NCI-H2196 treated with DMSO at 0.1 percent for 48 hours (cell line): ENCODE measurements at regions not wholly inside any gene's neighbourhood (a gene's known extent, or its start where the extent isn't known, plus 50 kb on each side); places are given as distances from the start of the nearest gene placed in this dataset.

Source experiments
- DNase-seq: peaks from one replicate; lab custom pipeline; 2025; ENCODE audit not compliant: unreplicated experiment; lab: John Stamatoyannopoulos, UW

DNA sequence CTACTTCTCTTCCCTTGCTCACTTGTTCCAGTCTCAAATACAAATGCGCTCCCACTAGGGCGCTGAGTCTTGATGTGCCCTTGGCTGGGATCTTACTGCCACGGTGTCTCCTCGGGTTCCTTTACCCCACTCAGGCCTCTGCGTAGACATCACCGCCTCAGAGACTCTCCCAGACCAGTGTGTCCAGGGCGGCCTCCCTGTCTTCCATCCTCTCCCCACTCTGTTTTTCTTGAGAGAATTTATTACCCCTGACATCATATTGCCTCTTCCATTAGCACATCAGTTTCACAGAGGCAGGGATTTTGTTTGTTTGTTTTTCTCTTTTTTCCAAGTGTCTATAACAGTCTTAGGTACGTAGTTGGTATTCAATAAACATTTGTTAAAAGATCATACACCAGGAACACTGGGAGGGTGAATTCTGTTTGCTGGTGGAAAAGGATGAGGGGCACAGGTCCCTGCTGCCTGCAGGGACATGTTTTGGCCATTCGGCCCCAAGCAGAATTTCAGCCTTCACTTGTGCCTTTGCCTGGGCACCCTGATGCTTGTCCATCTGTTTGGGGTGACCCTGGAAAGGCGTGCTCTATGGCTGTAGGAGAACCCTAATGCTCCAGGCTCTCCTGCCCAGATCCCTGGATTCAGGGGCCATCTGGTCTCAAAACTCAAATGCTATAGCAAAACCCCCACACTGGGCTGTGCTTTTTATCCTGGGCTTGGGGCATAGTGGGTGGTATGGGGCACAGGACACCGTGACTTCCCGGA is 55.0 kb downstream of the RPL37A start:
- no peak for DNase-seq

DNA sequence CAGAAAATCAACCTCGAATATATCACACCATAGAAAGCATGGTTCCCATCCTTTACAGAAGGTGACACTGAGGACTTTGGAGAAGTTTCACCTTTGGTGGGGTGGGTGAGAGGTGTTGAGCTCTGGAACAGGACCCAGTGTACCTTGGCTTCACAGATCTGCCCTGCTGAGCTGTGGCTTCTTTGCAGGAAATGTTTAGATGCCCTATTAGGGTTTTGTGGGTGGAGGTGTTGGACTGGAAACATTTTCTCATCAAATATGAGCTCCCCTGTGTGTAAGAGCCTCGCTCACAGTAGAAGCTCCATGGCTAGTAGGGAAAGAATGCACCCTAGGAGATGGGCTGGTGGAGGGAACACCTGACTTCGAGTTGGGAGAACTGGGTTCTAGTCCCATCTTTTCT is 55.6 kb downstream of the RPL37A start:
- DNase-seq = no peak

GRCh38 chr2:216554755-216555154 is 56.1 kb downstream of the RPL37A start:
- no peak for DNase-seq

DNA sequence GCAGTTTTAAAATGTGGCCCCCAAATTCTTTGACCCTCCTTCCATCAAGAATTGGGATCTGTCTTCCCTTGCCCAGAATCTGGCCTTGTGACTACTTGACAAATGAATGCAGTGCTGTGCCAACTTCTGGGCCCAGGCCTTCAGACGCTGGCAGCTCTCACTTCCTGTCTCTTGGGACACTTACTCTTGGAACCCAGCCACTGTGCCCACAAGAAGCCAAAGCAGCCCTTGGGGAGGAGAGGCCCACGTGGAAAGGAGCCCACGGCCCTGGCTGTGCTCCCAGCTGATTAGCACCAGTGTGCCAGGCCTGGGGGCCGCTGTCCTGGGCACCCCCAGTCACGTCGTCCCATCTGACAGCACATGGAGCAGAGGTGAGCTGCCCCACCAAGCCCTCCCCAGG is 56.6 kb downstream of the RPL37A start:
- peak; percentile 63 for DNase-seq

DNA sequence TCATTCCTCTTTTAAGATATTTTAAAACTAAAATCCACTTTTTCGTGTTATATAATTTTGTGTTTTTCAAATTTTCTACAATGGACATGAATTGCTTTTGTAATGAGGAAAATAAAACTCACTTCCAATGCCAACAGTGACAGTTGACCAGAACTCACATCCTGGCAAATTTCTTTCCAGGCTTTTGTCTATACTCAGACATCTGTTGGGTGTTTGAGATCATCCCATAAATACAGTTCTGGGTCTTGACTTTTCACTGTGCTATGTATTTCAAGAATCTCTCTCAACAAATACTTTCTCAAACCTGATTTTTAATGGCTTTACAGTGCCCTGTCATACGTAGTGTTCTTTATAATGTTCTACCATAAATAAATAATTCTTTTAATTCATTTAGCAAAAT is 57.6 kb downstream of the RPL37A start:
- no peak for DNase-seq

GRCh38 chr2:216557413-216557812 is 58.8 kb downstream of the RPL37A start:
- DNase-seq = no peak

GRCh38 chr2:216557820-216558219 is 59.2 kb downstream of the RPL37A start:
- no peak for DNase-seq

GRCh38 chr2:216559625-216560156 is 61.0 kb downstream of the RPL37A start:
- no peak for DNase-seq

- no peak for DNase-seq
Observed at GRCh38 chr2:216560838-216561270, 62.2 kb downstream of the RPL37A start.

DNA sequence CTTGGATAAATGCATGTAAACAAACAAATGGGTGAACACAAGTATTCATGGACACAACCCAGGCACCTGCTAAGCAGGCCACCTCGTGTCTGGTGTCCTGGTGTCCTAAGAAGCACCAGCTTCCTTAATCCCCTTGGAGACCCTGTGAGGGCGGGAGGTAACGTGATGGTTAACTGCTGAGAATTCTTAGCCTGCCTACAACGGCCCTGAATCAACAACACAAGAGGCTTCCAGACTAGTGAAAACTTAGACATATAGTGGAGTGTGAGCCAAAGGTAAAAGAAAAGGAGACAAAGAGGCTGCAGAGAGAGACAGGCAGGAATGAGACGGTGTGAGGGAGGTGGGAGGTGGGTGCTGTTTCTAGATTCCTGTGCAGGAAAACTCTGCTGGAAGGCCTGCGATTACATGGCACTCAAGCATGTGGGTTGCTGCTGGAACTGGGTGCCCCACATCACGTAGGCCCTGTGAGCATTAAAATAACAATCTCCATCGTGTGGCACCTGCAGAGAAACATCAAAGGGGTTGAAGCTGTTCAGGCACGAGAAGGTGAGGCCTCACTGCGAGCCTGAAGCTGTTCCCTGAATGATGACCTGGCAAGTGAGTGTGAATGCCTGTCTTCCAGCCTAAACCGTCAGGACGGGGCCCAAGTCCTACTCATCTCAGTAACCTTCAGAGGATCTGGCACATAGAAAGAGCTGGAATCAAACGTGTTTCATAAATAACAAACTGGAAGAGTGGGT is 64.2 kb downstream of the RPL37A start:
- DNase-seq = no peak

DNA sequence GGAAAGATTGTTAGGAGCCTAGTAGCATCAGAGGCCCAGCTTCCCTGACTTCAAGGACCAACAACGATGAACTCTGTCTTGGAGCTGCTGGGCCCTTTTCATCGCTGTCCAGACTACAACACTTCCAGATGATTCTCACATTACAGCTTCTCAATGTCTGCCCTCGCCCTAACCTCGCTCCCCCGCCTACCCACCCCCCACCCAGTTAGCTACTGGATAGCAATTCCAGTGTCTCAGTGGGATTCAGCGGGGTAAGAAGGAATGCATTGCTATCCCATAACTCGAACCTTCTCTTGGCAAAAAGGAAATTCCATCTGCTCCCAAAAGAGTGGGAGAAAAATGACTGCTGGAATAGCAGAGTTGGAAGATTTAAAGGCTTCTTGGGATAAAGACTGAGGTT is 65.0 kb downstream of the RPL37A start:
- no peak for DNase-seq

DNA sequence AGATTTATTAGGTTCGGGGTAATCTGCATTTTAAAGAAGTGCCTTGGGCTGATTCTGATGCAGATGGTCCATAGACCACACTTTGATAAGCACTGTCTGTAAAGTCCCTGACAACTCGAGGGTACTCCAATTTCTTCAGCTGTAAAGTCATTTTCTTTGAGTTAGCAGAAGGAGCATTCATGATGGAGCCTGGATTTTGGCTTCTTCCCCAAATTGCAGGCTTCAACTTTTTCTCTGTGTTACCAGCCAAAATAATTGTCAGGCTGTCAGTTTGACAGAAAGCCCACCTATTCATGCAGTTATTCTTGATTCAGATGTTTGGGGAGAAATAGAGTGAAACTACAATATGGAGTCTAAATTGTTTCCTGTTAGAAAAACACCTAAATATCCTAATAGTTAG is 66.0 kb downstream of the RPL37A start:
- no peak for DNase-seq

DNA sequence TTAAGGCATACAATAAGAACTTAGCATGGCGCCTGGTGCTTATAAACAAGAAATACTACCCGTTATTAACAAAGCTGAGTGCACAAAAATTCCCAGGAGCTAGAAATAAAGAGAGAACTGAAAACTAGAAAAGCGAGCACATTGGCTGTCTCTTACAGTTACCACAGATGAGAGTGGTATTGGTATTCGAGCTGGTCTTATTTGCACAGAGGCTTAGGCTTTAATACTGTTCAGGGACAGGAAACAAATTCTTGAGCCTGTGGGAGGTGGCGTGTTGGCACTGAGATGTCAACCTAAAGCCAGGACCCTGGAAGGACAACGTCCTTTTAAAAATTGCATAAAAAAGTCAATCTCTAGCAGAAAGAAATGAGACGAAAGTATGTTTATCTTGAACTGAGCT is 67.3 kb upstream of the IGFBP2 start:
- no peak for DNase-seq

DNA sequence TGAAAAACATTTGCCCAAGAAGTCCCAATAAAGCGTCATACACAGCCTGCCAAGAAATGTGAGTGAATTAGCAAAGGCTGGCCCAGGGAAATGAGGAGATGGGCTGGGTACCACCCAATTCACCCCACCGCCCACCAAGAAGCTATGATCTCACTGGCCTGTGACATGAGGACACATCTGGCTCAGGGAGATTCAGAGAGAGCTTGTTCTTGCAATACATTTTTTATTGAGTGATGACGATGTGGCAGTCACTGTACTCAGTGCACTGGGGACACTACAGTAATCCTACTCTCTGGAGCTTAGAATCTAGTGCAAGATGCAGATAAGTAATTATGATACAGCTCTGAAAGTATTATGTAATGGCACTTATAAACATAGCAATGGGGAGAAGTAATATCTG is 64.6 kb upstream of the IGFBP2 start:
- DNase-seq = no peak

DNA sequence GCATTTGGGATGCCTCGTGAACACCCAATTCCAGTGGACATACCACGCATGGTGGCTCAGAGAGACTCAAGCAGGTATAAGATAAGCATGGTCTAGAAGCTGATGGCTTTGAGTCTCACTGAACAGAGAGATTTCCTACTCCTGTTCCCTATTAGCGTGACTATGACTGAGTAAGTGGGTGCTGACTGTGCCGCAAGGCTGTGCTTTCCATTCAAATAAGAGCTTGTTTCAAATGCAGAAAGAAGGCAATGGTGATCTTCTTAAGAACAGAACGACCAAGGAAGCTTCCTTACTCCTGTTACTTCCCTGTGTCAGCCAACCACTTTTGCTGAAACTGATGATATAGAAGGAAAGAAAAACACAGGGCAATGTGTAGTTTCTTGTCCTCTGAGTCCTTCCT is 63.5 kb upstream of the IGFBP2 start:
- DNase-seq = no peak

- DNase-seq = no peak
Observed at GRCh38 chr2:216570357-216570756, 62.9 kb upstream of the IGFBP2 start.

DNA sequence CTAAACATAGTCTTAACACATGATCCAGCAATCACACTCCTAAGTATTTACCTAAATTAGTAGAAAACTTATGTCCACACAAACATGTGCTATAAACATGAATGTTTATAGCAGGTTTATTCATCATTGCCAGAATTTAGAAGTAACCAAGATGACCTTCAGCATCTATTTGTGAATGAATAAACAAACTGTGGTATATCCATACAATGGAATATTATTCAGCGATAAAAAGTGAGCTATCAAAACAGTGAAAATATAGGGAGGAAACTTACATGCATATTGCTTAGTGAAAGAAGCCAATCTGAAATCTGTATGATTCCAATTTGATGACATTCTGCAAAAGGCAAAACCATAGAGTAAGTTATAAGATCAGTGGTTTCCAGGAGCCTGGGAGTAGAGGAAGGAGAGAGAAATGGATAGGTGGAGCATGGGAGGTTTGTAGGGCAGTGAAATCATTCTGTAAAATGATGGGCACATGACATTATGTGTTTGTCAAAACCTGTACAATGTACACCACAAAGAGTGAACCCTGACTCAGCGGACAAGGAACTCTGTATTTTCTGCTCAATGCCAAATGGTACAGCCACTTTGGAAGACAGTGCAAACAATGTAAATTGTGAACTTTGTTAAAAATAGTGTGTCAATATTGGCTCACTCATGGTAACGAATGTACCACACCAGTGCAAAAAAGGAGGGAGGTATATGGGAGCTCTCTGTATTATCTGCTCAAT is 61.9 kb upstream of the IGFBP2 start:
- DNase-seq = no peak

DNA sequence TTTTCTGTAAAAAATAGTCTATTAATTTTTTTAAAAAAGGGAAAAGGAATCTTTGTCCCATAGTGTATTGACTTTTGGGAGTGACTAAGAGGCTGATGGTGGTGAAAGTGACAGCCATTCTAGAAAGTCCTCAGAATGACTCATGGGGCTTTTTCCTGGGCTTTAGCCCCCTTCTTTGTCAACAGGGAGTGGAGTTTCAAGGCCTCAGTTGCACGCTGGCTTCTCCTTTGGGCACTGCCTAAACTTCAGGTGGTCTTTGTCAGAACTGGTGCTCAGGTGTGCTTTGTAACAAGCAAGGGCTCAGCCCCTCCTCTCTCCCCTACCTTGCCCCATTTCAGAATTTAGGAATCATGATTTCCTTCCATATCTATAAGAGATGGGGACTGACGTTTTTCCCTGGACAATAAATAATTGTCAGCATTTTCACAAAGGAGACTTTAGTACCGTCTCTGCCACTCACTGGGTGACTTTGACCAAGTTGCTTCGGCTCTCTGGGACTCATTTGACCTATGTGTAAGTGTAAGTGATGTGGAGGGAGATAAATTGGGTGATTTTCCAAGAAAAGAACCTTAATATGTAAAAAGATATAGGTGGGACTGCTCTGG is 61.2 kb upstream of the IGFBP2 start:
- DNase-seq = no peak

DNA sequence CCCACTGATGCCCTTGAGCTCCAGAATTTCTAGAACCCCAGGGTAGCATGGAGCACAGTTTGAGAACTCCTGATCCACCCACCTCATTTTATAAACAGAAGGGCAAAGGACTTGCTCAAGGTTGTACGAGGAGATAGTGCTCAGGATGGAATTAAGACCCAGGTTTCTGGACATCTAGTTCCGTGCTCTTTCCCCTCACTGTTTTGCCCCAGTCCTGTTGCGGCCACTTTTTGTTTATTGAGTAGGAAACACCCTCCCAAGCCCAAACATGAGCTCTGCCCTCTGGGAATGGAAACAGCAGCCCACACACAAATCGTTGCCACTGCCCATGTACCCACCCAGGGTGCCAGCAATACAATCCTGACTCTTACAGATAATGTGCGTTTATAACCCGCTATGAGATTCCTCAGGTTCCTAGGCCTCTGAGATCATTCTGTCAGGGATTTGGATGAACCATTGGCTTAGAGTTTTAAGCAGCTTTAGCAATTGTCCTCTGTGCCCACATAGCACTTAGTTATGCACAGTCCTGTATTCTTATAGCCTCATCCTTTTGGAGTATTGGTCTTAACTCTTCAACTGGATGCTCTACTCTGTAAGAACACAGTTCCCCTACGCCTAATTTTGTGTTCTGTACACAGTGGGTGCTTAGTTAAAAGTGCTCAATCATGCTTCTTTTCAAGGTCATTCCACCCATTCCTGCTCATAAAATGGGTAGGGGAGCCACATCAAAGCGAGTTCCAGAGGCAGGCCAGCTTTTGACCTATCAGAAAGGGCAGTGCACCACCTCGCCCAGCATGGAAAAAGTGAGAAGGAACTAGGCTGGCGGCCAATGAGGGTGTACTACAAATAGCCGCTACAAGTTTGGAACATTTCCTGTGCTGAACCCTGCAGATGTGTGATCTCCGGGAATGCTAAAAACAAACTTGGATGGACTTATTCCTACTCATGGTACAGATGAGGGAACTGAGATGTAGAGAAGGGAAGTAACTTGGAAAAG is 60.3 kb upstream of the IGFBP2 start:
- no peak for DNase-seq

- no peak for DNase-seq
Observed at GRCh38 chr2:216574046-216574445, 59.2 kb upstream of the IGFBP2 start.
